Stomach (tissue), 4 donors: ENCODE measurements at regions not wholly inside any gene's neighbourhood (a gene's known extent, or its start where the extent isn't known, plus 50 kb on each side); places are given as distances from the start of the nearest gene placed in this dataset.

Experiments
- CTCF ChIP-seq, 7 experiments: fragments of 450-650 bp in 4 of 7; fragments of 200-600 bp in 3 of 7; sonication (generic) in 3 of 7; IDR thresholded peaks; one replicate each; pipeline ENCODE4 v1.5.1; 2016 to 2019; ENCODE audit warnings: antibody characterized with exemption in 7 of 7, control low read depth in 2 of 7, mild to moderate bottlenecking in 1 of 7
- POLR2AphosphoS5 ChIP-seq, 3 donors: sonication (generic); formaldehyde crosslinking; IDR thresholded peaks; one replicate each; pipeline ENCODE4 v1.6.1; 2016; ENCODE audit warnings: antibody characterized with exemption in 3 of 3

DNA sequence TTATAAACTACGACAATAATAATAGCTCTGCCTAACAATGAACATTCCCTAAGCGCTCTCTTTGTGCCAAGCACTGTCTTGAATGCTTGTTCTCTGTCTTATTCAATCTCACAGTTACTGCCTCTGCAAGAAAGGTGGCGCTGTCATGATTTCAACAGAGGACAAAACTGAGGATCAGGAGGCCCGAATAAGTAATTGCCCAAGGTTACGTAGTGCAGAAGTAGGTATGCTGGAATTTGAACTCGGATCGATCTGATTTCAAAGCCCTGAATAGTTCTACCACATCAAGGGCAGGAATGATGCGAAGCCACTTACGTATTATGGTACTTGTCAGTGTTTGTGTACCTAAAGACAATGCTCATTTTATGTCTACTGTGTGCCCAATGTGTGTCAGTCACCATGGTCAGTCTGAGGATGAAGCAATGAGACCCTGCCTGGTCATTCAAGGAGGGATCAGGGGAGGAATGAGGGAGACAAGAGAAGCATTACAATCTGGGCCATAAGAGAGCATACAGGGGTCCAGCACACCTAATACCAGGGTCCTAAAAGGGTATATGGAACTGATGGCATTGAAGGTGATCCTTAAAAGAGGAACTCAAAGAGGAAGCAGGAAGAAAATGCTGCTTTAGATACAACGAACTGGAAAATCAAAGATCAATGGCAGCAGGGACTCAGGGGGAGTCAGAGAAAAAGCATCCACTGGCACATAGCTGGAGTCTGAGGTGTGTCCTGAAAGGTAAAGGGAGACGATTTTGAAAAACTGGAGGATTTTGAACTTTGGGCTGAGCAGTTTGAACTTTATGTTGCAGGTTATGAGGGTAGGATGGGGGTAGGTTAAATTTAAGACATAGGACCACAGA is 389.2 kb downstream of the PLPP3 start:
- TF ChIP-seq CTCF (IDR thresholded peaks at IDR 0.05), result no peak
- TF ChIP-seq POLR2AphosphoS5 (IDR thresholded peaks at IDR 0.05), result no peak
